ENCODE measurements at regions not wholly inside any gene's neighbourhood (a gene's known extent, or its start where the extent isn't known, plus 50 kb on each side); places are given as distances from the start of the nearest gene placed in this dataset.

DNA sequence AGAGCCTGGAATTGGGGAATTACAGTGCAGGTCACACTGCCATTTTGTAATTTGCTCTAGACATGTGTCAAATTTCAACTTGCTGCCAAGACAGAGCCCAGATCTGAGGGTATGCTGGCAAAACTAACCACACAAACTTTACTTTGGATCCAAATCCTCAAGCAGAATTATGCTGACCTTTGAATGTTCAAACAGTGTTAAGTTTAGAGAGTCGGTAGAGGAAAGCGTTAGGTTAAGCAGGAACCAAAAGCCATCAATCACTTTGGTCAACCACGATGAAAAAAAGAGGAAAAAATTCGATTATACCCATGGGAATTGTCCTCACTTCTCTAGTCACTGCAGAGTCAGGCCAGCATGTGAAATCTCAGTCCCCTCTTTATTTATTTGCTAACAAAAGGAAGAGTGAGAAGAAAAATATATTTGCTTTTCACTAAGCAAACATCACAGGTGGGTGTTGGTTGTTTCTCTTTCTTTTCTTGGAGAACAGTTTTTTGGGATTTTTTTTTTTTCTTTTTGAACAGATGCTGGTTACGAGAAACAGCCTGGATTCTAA, 105.1 kb upstream of the ADGRF1 start:
- ATAC-seq, result no peak
- TF ChIP-seq, protein P1, sequence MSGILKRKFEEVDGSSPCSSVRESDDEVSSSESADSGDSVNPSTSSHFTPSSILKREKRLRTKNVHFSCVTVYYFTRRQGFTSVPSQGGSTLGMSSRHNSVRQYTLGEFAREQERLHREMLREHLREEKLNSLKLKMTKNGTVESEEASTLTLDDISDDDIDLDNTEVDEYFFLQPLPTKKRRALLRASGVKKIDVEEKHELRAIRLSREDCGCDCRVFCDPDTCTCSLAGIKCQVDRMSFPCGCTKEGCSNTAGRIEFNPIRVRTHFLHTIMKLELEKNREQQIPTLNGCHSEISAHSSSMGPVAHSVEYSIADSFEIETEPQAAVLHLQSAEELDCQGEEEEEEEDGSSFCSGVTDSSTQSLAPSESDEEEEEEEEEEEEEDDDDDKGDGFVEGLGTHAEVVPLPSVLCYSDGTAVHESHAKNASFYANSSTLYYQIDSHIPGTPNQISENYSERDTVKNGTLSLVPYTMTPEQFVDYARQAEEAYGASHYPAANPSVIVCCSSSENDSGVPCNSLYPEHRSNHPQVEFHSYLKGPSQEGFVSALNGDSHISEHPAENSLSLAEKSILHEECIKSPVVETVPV (CRISPR knock-in tag; IDR thresholded peaks at IDR 0.05), result no peak
- TF ChIP-seq ZNF8 (CRISPR knock-in tag; IDR thresholded peaks at IDR 0.05), result no peak
- TF ChIP-seq BACH2 (CRISPR knock-in tag; IDR thresholded peaks at IDR 0.05; ENCODE audit: borderline replicate concordance), result no peak
- no peak for TF ChIP-seq RARB (CRISPR knock-in tag; IDR thresholded peaks at IDR 0.05)
- TF ChIP-seq TCF4 (CRISPR knock-in tag; IDR thresholded peaks at IDR 0.05; ENCODE audit: borderline replicate concordance), result no peak
- TF ChIP-seq SNAI2 (CRISPR knock-in tag; IDR thresholded peaks at IDR 0.05), result no peak
- no peak for TF ChIP-seq ZNF70 (CRISPR knock-in tag; IDR thresholded peaks at IDR 0.05)
- TF ChIP-seq, protein P2, sequence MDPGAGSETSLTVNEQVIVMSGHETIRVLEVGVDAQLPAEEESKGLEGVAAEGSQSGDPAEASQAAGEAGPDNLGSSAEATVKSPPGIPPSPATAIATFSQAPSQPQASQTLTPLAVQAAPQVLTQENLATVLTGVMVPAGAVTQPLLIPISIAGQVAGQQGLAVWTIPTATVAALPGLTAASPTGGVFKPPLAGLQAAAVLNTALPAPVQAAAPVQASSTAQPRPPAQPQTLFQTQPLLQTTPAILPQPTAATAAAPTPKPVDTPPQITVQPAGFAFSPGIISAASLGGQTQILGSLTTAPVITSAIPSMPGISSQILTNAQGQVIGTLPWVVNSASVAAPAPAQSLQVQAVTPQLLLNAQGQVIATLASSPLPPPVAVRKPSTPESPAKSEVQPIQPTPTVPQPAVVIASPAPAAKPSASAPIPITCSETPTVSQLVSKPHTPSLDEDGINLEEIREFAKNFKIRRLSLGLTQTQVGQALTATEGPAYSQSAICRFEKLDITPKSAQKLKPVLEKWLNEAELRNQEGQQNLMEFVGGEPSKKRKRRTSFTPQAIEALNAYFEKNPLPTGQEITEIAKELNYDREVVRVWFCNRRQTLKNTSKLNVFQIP (CRISPR knock-in tag; IDR thresholded peaks at IDR 0.05; ENCODE audit: borderline replicate concordance, low read depth), result no peak
- TF ChIP-seq, protein P3, sequence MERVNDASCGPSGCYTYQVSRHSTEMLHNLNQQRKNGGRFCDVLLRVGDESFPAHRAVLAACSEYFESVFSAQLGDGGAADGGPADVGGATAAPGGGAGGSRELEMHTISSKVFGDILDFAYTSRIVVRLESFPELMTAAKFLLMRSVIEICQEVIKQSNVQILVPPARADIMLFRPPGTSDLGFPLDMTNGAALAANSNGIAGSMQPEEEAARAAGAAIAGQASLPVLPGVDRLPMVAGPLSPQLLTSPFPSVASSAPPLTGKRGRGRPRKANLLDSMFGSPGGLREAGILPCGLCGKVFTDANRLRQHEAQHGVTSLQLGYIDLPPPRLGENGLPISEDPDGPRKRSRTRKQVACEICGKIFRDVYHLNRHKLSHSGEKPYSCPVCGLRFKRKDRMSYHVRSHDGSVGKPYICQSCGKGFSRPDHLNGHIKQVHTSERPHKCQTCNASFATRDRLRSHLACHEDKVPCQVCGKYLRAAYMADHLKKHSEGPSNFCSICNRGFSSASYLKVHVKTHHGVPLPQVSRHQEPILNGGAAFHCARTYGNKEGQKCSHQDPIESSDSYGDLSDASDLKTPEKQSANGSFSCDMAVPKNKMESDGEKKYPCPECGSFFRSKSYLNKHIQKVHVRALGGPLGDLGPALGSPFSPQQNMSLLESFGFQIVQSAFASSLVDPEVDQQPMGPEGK (CRISPR knock-in tag; IDR thresholded peaks at IDR 0.05; ENCODE audit: borderline replicate concordance), result no peak
- TF ChIP-seq TOX (CRISPR knock-in tag; IDR thresholded peaks at IDR 0.05; ENCODE audit: borderline replicate concordance), result no peak
- TF ChIP-seq, protein P4, sequence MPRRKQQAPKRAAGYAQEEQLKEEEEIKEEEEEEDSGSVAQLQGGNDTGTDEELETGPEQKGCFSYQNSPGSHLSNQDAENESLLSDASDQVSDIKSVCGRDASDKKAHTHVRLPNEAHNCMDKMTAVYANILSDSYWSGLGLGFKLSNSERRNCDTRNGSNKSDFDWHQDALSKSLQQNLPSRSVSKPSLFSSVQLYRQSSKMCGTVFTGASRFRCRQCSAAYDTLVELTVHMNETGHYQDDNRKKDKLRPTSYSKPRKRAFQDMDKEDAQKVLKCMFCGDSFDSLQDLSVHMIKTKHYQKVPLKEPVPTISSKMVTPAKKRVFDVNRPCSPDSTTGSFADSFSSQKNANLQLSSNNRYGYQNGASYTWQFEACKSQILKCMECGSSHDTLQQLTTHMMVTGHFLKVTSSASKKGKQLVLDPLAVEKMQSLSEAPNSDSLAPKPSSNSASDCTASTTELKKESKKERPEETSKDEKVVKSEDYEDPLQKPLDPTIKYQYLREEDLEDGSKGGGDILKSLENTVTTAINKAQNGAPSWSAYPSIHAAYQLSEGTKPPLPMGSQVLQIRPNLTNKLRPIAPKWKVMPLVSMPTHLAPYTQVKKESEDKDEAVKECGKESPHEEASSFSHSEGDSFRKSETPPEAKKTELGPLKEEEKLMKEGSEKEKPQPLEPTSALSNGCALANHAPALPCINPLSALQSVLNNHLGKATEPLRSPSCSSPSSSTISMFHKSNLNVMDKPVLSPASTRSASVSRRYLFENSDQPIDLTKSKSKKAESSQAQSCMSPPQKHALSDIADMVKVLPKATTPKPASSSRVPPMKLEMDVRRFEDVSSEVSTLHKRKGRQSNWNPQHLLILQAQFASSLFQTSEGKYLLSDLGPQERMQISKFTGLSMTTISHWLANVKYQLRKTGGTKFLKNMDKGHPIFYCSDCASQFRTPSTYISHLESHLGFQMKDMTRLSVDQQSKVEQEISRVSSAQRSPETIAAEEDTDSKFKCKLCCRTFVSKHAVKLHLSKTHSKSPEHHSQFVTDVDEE (CRISPR knock-in tag; IDR thresholded peaks at IDR 0.05), result no peak
- no peak for TF ChIP-seq OSR1 (CRISPR knock-in tag; IDR thresholded peaks at IDR 0.05)
- no peak for TF ChIP-seq ZC3H10 (CRISPR knock-in tag; IDR thresholded peaks at IDR 0.05)
- no peak for TF ChIP-seq ZNF565 (CRISPR knock-in tag; conservative IDR thresholded peaks at IDR 0.05; ENCODE audit: low read depth)
- TF ChIP-seq PPARA (CRISPR knock-in tag; IDR thresholded peaks at IDR 0.05; ENCODE audit: borderline replicate concordance), result no peak
- TF ChIP-seq ARNTL (CRISPR knock-in tag; IDR thresholded peaks at IDR 0.05; ENCODE audit: borderline replicate concordance, low read depth), result no peak
- TF ChIP-seq, protein P5, sequence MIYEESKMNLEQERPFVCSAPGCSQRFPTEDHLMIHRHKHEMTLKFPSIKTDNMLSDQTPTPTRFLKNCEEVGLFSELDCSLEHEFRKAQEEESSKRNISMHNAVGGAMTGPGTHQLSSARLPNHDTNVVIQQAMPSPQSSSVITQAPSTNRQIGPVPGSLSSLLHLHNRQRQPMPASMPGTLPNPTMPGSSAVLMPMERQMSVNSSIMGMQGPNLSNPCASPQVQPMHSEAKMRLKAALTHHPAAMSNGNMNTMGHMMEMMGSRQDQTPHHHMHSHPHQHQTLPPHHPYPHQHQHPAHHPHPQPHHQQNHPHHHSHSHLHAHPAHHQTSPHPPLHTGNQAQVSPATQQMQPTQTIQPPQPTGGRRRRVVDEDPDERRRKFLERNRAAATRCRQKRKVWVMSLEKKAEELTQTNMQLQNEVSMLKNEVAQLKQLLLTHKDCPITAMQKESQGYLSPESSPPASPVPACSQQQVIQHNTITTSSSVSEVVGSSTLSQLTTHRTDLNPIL (CRISPR knock-in tag; IDR thresholded peaks at IDR 0.05; ENCODE audit: low read depth), result no peak

DNA sequence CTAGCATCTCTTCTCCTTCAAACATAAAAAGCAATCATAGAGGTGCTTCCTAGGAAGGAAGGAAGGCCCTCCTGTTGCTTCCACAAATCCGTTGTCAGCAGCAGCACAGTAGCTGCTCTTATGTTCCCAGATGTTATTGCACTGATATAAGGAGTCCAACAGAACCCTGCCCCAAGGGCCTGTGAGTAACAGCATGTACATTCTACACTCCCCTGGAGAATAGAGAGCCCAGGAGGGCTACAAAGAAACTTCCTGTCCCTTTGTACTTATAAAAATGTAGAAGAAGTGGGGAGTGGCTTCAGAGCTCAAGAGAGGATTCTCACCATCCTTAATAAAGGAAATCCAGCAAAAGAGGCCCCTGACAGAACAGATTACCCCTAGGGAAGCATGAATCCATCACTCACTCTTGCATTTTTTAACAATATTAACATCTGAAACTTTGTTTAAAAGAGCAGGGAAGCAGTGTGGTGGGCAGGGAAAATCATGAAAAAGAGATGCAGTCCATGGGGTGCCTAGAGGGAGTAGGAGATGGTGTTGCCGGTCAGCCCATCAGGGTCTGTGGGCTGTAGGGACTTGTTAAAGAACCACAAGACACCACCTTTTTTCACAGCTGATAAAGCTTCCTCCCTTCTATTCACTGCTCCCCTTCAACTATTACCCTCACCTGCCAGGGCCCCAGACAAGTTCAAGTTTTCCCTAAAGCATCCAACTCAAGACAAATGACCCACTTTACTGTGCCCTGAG, 104.5 kb upstream of the ADGRF1 start:
- ATAC-seq, result no peak
- TF ChIP-seq OSR1 (CRISPR knock-in tag; IDR thresholded peaks at IDR 0.05), result no peak
- TF ChIP-seq TOX (CRISPR knock-in tag; IDR thresholded peaks at IDR 0.05; ENCODE audit: borderline replicate concordance), result no peak
- TF ChIP-seq, protein P1 (CRISPR knock-in tag; IDR thresholded peaks at IDR 0.05), result no peak
- TF ChIP-seq, protein P3 (CRISPR knock-in tag; IDR thresholded peaks at IDR 0.05; ENCODE audit: borderline replicate concordance), result no peak
- TF ChIP-seq BACH2 (CRISPR knock-in tag; IDR thresholded peaks at IDR 0.05; ENCODE audit: borderline replicate concordance), result no peak

Data from SK-N-SH treated with all-trans-retinoic acid at 6 μM for 48 hours (cell line).